ELF-1 (cell line): ENCODE measurements at regions not wholly inside any gene's neighbourhood (a gene's known extent, or its start where the extent isn't known, plus 50 kb on each side); places are given as distances from the start of the nearest gene placed in this dataset.
"Not testable (repeated sequence)": the region's sequence is repeated elsewhere in the genome, so short reads cannot be mapped to it uniquely, and the experiment has no call there.

Source experiments
- DNase-seq: peaks from one replicate; pipeline ENCODE4 v3.0.0-alpha.2; 2016; ENCODE audit warnings: low read depth, low spot score

- no peak for DNase-seq
These were observed 535.2 kb upstream of the CRIM1 start for GRCh38 chr2:35820391-35820790.

- DNase-seq, result no peak
These were observed 536.5 kb upstream of the CRIM1 start for GRCh38 chr2:35819033-35819432.

- DNase-seq, result not testable (repeated sequence)
These were observed 537.2 kb upstream of the CRIM1 start for GRCh38 chr2:35818359-35818758.

GRCh38 chr2:35814597-35814996 lies 541.0 kb upstream of the CRIM1 start:
- DNase-seq, result not testable (repeated sequence)

GRCh38 chr2:35803126-35803525 lies 552.5 kb upstream of the CRIM1 start:
- DNase-seq, result no peak

GRCh38 chr2:35794796-35795450 lies 560.7 kb upstream of the CRIM1 start:
- no peak for DNase-seq

GRCh38 chr2:35790292-35790691 lies 565.3 kb upstream of the CRIM1 start:
- DNase-seq, result no peak

GRCh38 chr2:35788543-35788942 lies 567.0 kb upstream of the CRIM1 start:
- DNase-seq, result no peak

GRCh38 chr2:35787302-35788031 lies 568.1 kb upstream of the CRIM1 start:
- no peak for DNase-seq

- DNase-seq, result no peak
These were observed 570.0 kb upstream of the CRIM1 start for GRCh38 chr2:35785564-35785963.

GRCh38 chr2:35784777-35785176 lies 570.8 kb upstream of the CRIM1 start:
- no peak for DNase-seq

GRCh38 chr2:35783723-35784122 lies 571.9 kb upstream of the CRIM1 start:
- no peak for DNase-seq

- no peak for DNase-seq
These were observed 614.0 kb upstream of the CRIM1 start for GRCh38 chr2:35741556-35741955.

- no peak for DNase-seq
These were observed 623.9 kb upstream of the CRIM1 start for GRCh38 chr2:35731674-35732073.

GRCh38 chr2:35714883-35715282 lies 640.7 kb upstream of the CRIM1 start:
- no peak for DNase-seq

- no peak for DNase-seq
These were observed 647.1 kb upstream of the CRIM1 start for GRCh38 chr2:35708411-35708923.

GRCh38 chr2:35688309-35688708 lies 667.3 kb upstream of the CRIM1 start:
- no peak for DNase-seq

- DNase-seq, result no peak
These were observed 703.8 kb upstream of the CRIM1 start for GRCh38 chr2:35651688-35652323.

GRCh38 chr2:35614640-35615039 lies 740.9 kb upstream of the CRIM1 start:
- DNase-seq, result no peak

- no peak for DNase-seq
These were observed 749.2 kb upstream of the CRIM1 start for GRCh38 chr2:35606394-35606793.

- no peak for DNase-seq
These were observed 757.3 kb upstream of the CRIM1 start for GRCh38 chr2:35598310-35598709.

GRCh38 chr2:35591886-35592285 lies 763.7 kb upstream of the CRIM1 start:
- no peak for DNase-seq

- no peak for DNase-seq
These were observed 769.6 kb upstream of the CRIM1 start for GRCh38 chr2:35585972-35586371.
